ENCODE measurements at regions not wholly inside any gene's neighbourhood (a gene's known extent, or its start where the extent isn't known, plus 50 kb on each side); places are given as distances from the start of the nearest gene placed in this dataset.
A peak's percentile ranks its signal among the peaks of the same experiment; 100 is the strongest.

GRCh38 chr13:30125422-30126073 is 181.8 kb downstream of the KATNAL1 start:
- peak; percentile 71 for DNase-seq

DNA sequence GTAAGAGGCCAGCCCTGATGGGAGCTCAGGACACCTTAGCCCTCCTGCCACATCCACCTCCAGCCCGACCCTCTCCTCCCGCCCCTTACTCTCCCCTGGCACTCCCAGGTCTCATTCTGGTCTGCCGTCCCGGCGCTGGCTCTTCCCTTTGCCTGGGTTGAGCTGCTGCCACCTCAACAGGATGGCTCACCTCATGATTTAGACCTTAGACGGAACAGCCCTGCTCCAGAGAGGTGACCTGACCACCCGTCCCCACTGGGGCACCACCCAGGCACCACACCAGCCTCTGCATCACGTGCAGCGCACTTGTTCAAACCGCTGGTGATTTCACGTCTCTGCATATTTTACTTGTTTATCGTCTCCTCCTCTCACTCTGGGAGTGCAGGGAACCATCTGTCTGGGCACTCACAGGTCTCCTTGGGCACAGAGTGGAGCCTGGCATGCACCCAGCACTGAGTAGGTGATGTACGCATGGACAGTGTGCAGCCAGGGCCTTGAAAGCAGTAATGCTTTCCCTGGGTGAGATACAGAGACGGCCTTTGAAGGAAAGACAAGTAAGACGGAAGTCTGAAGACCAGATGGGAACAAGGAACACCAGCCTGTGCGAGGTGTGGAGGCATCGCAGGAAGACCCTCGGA is 183.1 kb downstream of the KATNAL1 start:
- no peak for DNase-seq

DNA sequence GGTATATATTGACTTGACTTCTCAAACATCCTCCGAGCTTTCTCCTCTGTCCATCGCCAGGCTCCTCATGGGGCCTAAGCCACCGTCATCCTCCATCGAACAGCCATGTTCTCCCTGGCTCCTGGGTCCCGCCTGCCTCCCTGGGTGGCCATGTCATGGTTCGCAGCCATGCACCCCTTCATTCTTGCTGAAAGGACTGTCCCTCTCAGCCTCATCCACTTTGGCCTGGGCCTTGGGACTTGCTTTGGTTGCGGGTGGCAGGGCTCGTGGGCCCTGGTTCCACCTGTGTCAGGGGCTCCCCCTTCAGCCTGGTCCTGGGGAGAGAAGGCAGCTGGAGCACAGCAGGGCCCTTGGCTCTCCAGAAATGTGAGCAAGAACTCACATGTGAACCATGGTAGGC is 183.8 kb downstream of the KATNAL1 start:
- no peak for DNase-seq

DNA sequence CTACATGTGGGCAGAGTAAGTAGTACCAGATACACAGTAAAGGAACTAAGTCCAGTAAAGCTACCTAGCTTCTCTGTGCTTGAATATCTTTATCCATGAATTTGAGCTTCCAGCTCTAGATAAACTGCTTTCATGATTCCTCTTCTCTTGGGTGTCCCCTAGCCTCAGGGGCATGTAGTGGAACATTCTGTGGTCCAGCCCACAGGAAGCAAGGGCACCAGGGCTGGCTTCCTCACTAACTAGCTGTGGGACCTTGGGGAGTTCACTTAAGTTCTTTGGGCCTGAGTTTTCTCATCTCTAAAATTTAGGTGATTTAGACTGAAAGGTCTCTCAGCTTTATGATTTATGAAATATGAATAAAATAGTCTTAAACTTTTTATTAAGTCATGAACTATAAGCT is 185.7 kb downstream of the KATNAL1 start:
- DNase-seq = no peak

GRCh38 chr13:30121244-30121643 is 186.1 kb downstream of the KATNAL1 start:
- DNase-seq = no peak

GRCh38 chr13:30120133-30120822 is 187.1 kb downstream of the KATNAL1 start:
- no peak for DNase-seq

- peak; percentile 98 for DNase-seq
These were observed 187.9 kb downstream of the KATNAL1 start for GRCh38 chr13:30119476-30119875.

DNA sequence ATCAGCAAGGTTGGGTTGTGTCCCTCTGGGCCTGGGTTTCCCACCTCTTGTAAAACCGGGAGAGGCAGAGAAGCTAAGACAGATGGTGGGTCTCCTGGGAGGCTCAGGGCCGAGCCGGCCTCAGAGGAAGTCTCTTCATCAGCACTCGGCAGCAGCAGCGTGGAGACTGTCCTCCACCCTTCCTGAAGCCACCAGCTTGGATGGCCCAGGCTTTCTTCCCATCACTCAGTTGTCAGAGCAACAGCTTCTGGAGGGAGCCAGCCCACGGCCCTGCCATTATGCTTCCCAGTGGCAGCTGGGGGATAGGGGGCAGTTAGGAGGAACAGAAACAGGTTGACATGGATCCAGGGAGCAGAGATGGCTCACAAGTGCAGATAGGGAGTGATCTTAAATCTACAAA is 191.0 kb downstream of the KATNAL1 start:
- DNase-seq = no peak

- no peak for DNase-seq
These were observed 192.1 kb downstream of the KATNAL1 start for GRCh38 chr13:30115257-30115600.

DNA sequence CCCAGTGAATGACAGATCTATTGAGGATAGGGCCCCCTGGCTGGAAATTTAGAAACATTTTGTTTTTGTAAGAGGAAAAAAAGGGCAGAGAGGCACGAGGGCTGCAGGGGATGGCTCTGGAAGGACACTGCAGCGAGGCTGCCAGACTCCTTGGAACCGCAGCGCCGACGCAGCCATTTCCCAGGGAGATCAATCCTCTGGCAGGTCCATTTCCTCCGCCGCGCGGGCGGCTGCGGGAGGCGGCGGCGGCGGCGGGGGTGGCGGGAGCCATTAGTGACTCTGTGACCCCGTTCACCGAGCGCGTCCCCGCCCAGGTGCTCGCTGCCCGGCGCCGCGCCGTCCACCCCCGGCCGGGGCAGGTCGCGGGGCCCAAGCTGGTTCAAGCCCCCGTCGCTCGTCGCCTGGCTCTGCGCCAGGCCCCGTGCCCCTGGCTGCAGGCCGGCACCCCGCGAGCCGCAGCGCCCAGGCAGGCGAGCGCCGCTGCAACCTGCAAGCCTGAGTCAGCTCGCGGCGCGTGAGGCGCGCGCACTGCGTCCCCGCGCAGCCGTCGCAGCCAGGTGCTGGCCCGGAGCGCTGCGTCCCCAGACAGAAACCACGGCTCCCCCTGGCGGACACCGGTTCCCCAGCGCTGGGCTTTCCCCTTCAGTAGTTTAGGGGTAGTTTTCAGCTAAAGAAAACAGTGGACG is 192.6 kb downstream of the KATNAL1 start:
- DNase-seq = peak; percentile 95

DNA sequence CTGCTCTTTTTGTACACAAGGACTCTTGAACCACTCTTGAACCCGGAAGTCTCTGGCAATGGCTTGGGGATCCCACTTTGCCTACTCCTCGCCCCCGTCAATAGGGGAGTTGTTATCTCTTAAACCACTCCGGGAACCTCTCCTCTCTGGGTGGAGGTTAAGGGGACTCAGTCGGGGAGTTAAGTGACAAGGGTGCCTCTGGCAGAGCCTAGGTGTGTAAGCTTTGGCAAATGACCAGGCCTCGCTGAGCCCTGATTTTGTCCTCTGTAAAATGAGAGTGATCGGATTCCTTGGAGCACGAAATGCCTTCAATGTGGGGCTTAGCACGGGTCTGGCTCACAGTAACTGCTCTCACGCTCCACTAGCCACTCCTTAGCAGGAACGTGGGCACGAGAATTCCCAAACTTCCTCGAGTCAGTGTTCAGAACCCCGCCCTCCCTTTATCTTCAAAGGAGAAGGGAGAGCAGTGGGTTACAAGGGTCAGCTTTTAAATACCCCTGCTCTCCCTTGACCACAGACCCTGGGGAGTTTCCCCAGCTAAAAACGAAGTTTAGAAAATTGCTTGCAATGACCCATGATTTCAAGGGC is 193.3 kb downstream of the KATNAL1 start:
- DNase-seq = peak; percentile 83

- no peak for DNase-seq
These were observed 193.8 kb downstream of the KATNAL1 start for GRCh38 chr13:30113551-30113950.

GRCh38 chr13:30112602-30113435 is 194.5 kb downstream of the KATNAL1 start:
- DNase-seq = peak; percentile 87

- no peak for DNase-seq
These were observed 195.5 kb downstream of the KATNAL1 start for GRCh38 chr13:30111810-30112209.

DNA sequence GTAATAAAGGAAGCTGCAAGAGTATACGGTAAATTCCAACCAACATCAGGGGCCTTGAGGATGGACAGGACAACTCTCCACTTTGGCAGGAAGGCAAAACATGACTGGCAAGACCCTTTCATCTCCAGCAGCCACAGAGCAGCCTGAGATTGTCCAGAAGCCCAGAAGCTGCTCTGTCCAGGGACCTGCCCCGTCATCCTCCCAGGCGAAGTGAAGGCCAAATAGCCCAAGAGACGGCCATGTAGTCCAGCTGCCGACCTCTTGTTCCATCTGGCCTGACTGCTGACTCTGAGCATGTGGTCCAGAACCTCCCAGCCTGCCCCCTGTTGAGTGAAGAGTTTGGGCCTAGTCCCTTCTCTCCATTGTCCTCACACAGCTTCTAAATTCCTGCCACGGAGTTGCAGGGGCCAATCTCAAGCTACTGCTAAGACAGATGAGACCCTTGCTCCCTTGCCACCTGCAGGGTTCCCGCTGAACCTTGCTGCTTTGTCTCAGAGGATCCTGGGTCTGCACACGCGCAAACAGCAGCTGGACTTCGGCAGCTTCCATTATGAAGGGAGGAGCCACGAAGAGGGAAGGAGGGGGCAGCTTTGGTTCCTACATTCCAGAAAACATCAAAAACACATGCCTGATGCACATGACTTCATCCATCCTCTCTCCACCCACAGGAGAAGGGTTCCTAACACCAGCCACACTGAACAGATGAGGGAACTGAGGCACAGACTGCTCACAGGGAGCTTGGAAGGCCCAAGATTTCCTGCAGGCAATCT is 196.9 kb downstream of the KATNAL1 start:
- peak; percentile 87 for DNase-seq

DNA sequence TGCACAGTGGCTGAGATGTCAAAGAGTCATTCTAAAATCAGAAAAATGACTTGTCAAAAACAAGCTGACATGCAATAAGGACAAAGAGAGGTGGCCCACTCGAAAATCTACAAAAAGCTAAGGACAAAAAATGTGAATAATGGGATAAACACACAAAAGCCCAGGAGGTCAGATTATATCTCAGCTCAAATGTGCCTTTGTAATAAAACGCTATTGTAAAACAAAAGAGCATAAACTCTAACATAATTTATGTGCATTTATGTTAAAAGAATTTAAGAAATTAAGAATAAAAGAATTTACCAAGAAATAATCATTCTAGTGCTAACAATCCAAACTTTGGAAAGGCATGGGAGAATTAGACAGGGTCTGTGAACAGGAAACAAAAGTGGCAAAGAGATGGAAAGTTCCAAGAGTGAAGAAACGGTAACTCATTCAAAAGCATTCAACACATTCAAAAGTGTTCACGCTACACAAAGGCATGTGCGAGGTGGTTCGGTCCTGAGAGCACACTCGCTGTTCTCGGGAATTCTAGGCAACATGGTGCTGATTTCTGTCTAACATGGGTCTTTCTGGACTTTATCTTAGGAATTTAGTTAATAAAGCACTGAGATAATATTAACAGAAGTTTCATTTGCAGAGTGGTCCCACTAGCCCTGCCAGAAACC is 197.7 kb downstream of the KATNAL1 start:
- no peak for DNase-seq

DNA sequence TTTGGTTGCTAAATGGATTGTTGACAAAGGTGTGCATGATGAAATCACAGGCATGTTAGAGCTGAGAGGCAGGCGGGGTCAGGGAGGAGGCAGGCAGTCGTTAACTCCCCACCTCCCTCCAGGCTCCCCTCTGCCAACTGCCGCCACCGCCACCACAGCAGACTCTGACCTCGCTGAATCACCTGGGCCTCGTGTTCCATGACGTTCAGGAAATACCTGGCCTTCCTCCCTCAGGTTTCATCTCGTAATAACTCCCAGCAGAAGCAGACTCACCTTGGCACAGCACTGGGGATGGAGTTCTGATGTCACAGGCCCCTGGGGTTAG is 198.5 kb downstream of the KATNAL1 start:
- DNase-seq = peak; percentile 74

DNA sequence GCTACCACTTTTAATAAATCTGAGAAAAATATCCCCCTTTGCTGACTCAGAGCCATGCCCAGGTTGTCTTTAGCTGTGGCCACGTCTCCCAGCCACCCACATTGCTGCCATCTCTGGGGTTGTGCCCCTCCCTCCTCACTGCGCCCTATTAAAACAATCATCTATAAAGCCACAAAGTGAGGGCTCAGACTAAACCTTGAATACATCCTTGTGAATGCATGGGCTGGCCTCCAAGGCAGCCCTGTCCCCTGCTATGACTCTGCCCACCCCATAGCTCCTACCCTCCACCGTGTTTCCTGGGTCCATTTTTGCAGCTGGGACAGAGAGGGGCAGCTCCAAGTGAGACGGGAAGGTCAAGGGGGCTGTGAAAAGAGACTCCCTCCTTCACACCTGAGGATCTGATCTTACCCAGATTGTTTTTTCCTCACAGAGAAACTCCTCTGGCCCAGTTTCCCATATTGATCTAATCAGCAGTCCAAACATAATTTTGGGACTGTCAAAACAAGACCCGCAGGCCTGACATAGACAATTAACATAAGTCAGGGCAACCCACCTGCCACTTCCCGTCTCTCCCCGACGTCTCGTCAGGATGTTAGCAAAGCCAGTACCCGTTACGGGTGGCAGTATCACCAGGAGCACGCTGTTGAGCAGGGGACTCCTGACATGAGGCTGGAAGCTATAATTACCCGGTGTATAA is 199.0 kb downstream of the KATNAL1 start:
- DNase-seq = no peak

DNA sequence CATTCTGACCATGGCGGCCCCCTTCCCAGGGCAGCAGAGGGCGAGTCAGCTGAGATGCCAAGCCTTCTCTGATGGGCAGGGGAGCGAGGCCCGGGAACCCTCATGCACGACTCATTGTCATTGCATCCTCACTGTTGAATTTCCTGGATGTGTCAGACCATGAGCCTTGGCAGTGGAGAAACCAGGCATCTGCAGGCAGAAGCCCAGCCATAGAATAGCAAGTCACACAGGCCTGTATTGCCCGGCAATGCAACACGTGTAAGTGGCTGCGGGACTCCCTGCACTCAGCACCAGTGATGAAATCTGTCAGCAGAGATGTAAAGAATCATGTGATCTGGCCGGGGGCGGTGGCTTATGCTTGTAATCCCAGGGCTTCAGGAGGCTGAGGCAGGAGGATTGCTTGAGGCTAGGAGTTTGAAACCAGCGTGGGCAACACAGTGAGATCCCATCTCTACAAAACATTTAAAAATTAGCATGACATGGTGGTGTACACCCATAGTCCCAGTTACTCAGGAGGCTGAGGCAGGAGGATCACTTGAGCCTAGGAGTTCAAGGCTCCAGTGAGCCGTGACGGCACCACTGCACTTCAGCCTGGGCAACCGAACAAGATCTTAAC is 199.7 kb downstream of the KATNAL1 start:
- peak; percentile 90 for DNase-seq

GRCh38 chr13:30107121-30107520 is 200.2 kb downstream of the KATNAL1 start:
- DNase-seq = no peak

Data from islet precursor cell (in vitro differentiated cells).